Endothelial cell of umbilical vein (primary cell): ENCODE measurements at regions not wholly inside any gene's neighbourhood (a gene's known extent, or its start where the extent isn't known, plus 50 kb on each side); places are given as distances from the start of the nearest gene placed in this dataset.

Experiments
- CTCF ChIP-seq, 2 donors: IDR thresholded peaks; 1 replicate in 1 of 2; 2 replicates in 1 of 2; pipeline ENCODE4 v1.5.1; 2011; ENCODE audit warnings: low read length in 2 of 2, mild to moderate bottlenecking in 2 of 2, moderate library complexity in 2 of 2, control low read depth in 1 of 2, inconsistent platforms in 1 of 2, low read depth in 1 of 2; ENCODE audit not compliant: insufficient read depth in 1 of 2; ENCODE audit errors: extremely low read depth in 1 of 2
- MAX ChIP-seq: IDR thresholded peaks from 2 replicates; pipeline ENCODE4 v1.6.1; 2011; ENCODE audit not compliant: insufficient read depth, insufficient read length
- MYC ChIP-seq: IDR thresholded peaks from one replicate; pipeline ENCODE4 v1.6.1; 2011; ENCODE audit warnings: mild to moderate bottlenecking, low read depth, low read length
- POLR2A ChIP-seq: IDR thresholded peaks from 2 replicates; pipeline ENCODE4 v1.6.1; 2012; ENCODE audit warnings: low read depth, mild to moderate bottlenecking, control low read depth, low read length

DNA sequence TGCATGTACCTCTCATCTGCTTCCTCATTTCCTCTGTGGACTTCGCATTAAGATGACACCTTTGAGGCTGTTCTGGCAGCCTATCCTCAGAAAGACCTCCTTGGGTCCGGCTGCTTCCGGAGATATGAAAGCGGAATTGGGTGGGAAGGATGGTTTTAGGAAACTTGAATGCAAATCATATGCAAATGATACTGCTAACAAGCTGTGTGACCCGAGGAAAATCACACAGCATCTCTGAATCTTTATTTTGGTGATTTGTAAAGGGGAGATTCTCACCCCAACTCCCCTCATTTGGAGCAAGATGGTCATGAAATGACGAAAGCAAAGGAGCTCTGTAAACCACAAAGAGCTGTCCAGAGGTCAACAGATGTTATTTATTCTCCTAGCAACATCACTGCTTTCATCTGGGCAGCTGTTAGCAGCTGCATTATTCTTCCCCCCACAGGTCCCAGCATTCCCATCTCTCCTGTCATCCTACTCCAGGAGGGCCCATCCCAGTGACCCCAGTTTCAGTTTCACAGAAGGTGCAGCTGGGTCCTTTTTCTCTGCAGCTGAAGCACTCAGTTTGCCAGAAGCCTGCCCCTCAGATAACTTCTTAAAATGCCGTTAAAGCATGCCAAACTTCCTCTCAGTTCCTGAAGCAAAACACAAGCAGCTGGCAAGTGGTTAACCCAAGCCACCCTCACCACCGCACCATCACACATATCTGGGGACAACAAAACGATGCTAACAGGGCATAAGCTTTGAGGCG, 269.5 kb downstream of the SEC61B start:
- TF ChIP-seq CTCF (IDR thresholded peaks at IDR 0.05; ENCODE audit: extremely low read depth in 1 of 2, insufficient read depth in 1 of 2, low read depth in 1 of 2, low read length in 2 of 2) (no peak), POLR2A (no peak), MAX (no peak), MYC (no peak)
